Globus pallidus (tissue), 1 donor: ENCODE measurements at regions not wholly inside any gene's neighbourhood (a gene's known extent, or its start where the extent isn't known, plus 50 kb on each side); places are given as distances from the start of the nearest gene placed in this dataset.

ENCODE experiments used
- DNase-seq: peaks from one replicate; pipeline ENCODE4 v3.0.0-alpha.2; 2015; ENCODE audit warnings: low spot score

- DNase-seq, result no peak
Measured at GRCh38 chr2:146496248-146496647, 1348.6 kb upstream of the ACVR2A start.

DNA sequence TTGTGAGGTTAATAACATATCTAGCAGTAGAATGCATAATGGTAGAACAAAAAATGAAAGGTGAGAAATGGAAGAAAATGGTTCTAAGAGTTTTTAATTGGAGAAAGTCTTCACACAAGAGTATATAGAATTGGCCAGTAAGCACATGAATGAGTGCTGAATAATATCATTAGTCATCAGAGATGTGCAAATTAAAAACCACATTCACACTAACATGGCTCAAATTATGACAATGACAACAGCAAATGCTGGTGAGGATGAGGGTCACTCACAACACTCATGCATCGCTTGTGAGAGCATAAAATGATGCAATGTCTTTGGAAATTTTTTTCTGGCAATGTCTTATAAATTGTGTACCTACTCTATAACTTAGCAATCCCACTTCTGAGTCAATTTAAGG lies 1355.4 kb upstream of the ACVR2A start:
- DNase-seq, result no peak

GRCh38 chr2:146481629-146482028 lies 1363.2 kb upstream of the ACVR2A start:
- no peak for DNase-seq

DNA sequence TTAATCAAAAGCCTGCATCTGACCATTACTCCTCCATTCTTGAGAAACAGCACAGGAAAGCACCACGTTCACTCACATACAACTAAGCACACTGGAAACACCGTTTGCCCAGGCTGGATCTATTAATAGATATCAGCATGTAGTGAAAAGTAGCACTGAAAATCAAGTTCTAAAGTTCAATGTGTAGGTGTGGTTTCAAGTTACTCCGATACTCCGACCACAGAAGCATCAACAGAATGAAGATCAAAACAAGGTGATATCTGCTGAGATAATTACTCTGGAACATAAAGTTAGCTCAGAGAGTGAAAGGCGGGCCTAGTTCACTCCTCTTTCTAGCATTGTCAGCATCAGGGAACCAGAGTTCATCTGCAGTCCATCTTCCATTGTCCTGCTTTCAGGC lies 1367.4 kb upstream of the ACVR2A start:
- no peak for DNase-seq

- no peak for DNase-seq
Measured at GRCh38 chr2:146468578-146468977, 1376.3 kb upstream of the ACVR2A start.

DNA sequence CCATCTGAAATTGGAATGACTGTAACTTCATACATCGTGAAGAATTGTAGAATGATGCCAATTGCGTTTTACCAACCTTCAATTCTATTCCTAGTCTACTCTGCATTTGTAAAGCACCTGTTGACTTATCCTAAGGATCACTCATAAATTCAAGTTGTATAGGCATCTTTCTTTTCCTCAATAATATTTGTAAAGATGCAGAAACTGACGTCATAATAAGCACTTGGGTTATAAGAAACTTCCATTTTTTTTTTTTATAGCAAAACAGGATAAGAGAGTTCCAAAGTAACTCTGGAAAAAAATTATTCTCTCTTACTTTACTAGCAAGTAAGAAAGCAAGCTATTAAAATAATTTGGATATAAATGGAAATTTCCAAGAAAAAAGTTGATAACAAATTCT lies 1377.4 kb upstream of the ACVR2A start:
- no peak for DNase-seq

DNA sequence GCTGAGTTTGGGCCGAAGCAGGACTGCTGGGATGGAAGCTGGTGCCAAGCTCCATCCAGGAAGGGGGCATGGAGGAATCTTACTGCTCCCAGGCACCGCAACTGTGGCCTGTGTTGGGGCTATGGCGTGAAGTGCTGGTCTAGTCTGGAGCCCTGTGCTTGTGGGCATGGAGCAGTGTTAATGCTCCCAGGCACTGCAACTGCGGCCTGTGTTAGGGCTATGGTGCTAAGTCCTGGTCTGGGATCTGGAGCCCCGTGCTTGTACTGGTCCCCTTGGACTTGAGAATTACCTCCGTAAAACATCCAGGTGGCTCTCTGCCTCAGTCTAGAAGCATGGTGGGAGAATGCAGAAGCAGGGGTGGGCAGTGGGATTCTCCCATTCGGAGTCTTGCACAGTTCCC lies 1379.4 kb upstream of the ACVR2A start:
- no peak for DNase-seq

GRCh38 chr2:146461068-146461467 lies 1383.8 kb upstream of the ACVR2A start:
- DNase-seq, result no peak

DNA sequence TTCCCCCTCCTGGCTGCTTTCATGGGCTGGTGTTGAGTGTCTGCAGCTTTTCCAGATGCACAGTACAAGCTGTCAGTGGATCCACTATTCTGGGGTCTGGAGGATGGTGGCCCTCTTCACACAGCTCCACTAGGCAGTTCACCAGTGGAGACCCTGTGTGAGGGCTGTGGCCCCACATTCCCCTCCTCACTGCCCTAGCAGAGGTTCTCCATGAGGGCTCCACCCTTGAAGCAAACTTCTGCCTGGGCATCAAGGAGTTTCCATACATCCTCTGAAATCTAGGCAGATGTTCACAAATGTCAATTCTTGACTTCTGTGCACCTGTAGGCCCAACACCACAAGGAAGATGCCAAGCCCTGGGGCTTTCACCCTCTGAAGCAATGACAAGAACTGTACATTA lies 1386.2 kb upstream of the ACVR2A start:
- no peak for DNase-seq

DNA sequence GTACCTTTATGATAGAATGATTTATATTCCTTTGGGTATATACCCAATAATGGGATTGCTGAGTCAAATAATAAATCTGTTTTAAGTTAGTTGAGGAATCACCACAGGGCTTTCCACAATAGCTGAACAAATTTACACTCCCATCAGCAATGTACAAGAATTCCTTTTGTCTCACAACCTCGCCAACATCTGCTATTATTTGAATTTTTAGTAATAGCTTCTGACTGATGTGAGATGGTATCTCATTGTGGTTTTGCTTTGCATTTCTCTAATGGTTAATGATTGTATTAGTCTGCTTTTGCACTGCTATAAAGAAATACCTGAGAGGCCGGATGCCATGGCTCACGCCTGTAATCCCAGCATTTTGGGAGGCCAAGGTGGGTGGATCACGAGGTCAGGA lies 1387.6 kb upstream of the ACVR2A start:
- DNase-seq, result no peak

DNA sequence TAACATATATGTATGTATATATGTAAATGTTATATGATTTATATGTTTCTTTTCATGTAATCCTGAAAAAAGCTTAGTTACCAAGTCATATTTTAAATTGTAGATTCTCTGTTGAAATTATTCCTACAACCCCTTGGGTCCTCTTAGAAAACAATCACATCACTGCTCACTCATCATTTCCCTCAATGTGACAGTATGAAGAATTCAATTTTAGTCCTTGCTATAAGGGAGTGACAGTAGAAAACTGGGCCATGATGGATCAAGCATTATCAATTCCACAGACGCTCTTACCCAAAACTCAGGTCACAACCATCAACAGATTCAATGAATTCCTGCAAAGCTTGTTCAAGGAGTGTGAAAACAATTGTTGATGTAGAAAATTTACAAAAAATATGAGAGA lies 1389.5 kb upstream of the ACVR2A start:
- DNase-seq, result no peak

GRCh38 chr2:146451972-146452371 lies 1392.9 kb upstream of the ACVR2A start:
- DNase-seq, result no peak

DNA sequence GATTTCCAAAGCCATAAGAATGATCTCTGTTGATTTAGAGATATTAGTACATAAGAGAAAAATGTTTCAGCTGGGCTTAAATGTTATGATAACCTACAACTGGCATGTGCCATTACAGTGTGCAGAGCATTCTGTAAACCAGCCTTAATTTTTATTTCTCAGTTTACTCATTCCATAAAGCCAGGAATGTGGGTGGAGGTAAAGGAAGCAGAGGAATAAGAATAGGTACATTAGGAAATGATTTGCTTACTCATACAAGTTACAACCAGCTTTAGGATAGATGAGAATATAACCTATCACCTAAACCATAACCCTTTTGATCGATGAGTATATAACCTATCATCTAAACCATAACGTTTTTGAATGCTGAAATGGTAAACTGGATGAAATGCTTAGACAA lies 1394.7 kb upstream of the ACVR2A start:
- no peak for DNase-seq

DNA sequence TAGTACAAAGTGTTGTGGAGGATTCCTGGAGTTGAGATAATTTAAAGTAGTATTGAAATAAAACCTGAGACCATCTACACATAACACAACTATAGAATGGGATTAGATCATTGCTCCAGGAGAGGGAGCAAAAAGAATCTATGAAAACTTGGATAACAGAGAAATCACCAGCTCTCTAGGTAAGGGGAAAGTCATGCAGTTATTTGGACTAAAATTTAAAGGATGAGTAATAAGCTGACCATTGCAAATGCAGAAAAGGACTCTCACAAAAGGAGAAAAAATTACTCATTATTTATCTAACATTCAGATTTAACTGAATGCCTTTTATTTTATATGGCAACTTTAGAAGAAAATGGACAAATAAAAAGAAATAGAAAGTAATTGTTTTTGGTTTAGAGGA lies 1399.8 kb upstream of the ACVR2A start:
- DNase-seq, result no peak

GRCh38 chr2:146444085-146444484 lies 1400.7 kb upstream of the ACVR2A start:
- DNase-seq, result no peak

DNA sequence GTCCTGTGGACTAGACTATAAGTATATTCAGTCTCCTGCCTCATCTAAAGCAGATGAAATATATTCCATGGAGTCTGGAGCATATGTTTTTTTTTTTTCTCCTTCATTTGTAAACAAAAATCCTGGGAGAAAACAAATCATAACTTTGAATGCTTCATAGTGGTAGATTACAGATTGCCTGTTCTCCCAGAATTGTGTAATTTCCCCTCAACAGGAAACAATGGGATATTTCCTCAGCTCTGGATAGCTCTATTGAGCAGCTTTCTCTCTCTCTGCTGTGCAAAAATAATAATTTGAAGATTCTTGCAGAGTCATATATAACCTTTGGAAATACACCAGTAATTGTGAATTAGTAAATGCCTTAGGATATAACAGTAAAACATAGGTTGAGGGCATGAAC lies 1406.6 kb upstream of the ACVR2A start:
- no peak for DNase-seq

DNA sequence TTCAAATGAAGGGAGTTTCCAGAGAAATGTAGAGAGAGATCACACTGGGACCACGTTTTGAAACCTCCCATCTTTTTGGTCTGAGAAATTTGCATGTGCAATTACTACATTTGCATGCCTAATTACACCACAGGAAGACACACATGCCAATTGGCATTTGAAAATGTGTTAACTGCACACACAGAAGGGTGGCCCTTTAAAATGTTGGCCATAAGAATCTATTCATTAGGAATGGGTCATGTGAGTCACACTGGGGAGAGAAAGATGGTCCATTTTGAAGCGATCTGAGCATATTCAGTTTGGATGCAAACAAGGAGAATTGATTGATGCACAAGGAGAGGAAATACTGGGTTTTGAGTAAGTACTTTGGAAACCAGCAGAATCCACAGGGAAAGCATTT lies 1407.1 kb upstream of the ACVR2A start:
- no peak for DNase-seq

- DNase-seq, result no peak
Measured at GRCh38 chr2:146433116-146433875, 1411.5 kb upstream of the ACVR2A start.

GRCh38 chr2:146429366-146429765 lies 1415.5 kb upstream of the ACVR2A start:
- no peak for DNase-seq

DNA sequence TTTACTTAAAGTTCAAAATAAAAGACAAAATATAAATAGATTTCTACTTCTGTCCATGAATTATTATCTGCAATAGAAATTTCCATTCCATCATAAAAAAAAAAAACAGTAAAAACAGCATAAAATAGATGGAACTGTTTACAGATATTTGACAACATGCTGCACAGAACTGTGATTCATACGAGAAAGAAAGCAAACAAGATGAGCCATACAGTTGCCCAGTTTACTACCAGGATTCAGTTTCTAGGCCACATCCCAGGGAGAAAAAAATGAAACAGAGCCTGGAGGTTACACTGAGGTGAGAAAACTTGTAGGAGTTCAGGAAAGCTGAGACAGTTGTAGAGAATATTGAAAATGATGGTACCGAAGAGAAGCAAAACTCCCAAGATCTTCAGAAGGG lies 1426.9 kb upstream of the ACVR2A start:
- DNase-seq, result no peak

DNA sequence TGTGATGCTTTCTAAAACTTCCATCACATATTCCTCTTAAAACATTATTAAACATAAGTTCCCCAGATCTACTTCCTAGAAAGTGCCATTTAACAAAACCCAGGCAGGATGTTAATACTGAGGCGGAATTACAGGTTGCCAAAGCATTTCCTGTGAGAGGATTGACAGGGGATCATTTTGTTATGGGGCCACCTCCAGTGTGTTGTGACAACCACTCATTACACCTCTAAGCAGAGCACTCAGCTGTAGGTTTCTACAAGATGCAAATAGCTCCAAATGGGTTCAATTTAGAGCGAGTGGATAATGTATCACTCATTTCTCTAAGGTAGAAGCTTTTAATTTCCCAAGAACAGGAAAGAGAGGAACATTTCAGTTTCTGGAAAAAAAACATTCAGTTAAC lies 1429.5 kb upstream of the ACVR2A start:
- DNase-seq, result no peak

- no peak for DNase-seq
Measured at GRCh38 chr2:146414456-146414855, 1430.4 kb upstream of the ACVR2A start.

- no peak for DNase-seq
Measured at GRCh38 chr2:146413086-146413610, 1431.7 kb upstream of the ACVR2A start.

DNA sequence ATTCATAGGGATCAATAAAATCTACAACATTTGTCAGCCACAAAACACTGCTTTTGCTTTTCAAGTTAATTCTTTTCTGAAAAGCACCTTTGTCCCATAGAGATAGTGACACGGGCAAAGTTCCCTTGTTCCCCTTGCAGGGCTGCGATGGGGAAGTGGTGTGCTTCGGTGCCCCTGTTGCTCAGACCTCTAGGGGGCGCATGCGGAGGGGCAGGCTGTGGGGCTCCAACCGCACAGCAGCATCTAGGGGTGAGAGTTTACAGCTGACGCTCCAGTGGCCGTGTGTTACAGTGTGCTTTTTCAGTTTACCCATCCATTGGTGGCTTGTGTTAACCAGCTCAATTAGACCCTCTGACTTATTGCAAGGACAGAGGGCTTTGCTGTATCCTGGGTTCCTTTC lies 1432.2 kb upstream of the ACVR2A start:
- DNase-seq, result no peak
